ENCODE measurements at regions not wholly inside any gene's neighbourhood (a gene's known extent, or its start where the extent isn't known, plus 50 kb on each side); places are given as distances from the start of the nearest gene placed in this dataset.

GRCh38 chr1:117708323-117709248 lies 102.7 kb downstream of the TENT5C start (continued):
- TF ChIP-seq, protein P1, sequence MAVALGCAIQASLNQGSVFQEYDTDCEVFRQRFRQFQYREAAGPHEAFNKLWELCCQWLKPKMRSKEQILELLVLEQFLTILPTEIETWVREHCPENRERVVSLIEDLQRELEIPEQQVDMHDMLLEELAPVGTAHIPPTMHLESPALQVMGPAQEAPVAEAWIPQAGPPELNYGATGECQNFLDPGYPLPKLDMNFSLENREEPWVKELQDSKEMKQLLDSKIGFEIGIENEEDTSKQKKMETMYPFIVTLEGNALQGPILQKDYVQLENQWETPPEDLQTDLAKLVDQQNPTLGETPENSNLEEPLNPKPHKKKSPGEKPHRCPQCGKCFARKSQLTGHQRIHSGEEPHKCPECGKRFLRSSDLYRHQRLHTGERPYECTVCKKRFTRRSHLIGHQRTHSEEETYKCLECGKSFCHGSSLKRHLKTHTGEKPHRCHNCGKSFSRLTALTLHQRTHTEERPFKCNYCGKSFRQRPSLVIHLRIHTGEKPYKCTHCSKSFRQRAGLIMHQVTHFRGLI (tag by site-specific recombination; IDR thresholded peaks at IDR 0.05): no peak
- TF ChIP-seq IKZF3 (tag by site-specific recombination; IDR thresholded peaks at IDR 0.05) (no peak), OSR2 (tag by site-specific recombination; IDR thresholded peaks at IDR 0.05) (no peak), ZBTB20 (tag by site-specific recombination; IDR thresholded peaks at IDR 0.05) (no peak), ZNF785 (tag by site-specific recombination; IDR thresholded peaks at IDR 0.05) (no peak)

DNA sequence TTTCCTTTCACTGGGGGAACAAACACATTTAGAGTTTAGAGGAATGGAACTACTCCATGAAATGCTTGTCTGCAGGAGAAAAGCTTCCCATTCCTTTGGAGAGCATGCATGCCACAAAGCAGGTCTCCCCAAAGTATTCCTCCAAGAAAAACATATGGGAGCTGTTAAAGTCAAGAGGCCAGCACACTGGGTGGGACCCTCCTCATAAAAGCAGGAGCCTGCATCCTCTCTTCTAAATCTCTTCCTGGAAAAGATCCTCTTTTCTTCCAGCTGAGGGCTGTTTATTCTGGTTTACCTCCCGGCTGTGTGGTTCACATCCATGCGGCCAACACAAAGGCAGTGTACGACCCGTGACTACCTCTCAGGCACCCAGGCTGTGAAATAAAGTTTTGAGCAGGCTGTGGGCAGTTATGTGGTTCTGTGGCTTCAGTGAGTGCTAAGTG lies 103.4 kb downstream of the TENT5C start:
- ChIA-PET CTCF (interaction anchor here (0.9 to 5.2 kb wide), 3 partner anchors 45 to 49 kb away, joined by 3 to 55 read pairs (median 3); no protein-coding TSS in a partner anchor), POLR2A (no interaction called here)
- H3K4me3 ChIP-seq (ENCODE audit: low read depth, low read length): no peak overlapping the region
- H3K4me1 ChIP-seq (ENCODE audit: control insufficient read depth, insufficient read depth, low read length): no peaks in the 10 kb centered on the region
- no peaks in the 10 kb centered on the region for H3K36me3 ChIP-seq (ENCODE audit: control insufficient read depth in 2 of 2, insufficient read depth in 1 of 2, low read length in 2 of 2)
- no peak overlapping the region for H3K27ac ChIP-seq (ENCODE audit: extremely low read depth, low read depth, low read length)
- no peak for TF ChIP-seq ZNF513 (tag by site-specific recombination; IDR thresholded peaks at IDR 0.05)
- no peak for TF ChIP-seq ZNF223 (tag by site-specific recombination; IDR thresholded peaks at IDR 0.05)
- TF ChIP-seq ZNF549 (tag by site-specific recombination; IDR thresholded peaks at IDR 0.05): no peak
- no peak for TF ChIP-seq YY2 (tag by site-specific recombination; IDR thresholded peaks at IDR 0.05)
- TF ChIP-seq ZNF211 (tag by site-specific recombination; IDR thresholded peaks at IDR 0.05; ENCODE audit: low read depth): no peak
- TF ChIP-seq ZNF623 (tag by site-specific recombination; IDR thresholded peaks at IDR 0.05): no peak
- no peaks in the 10 kb centered on the region for H3K9me3 ChIP-seq (ENCODE audit: control insufficient read depth, insufficient read depth, low read depth, low read length)

- ChIA-PET CTCF (interaction anchor here (0.6 to 5.2 kb wide), 18 partner anchors 9 to 441 kb away, joined by 3 to 55 read pairs (median 3); no protein-coding TSS in a partner anchor), POLR2A (no interaction called here)
- TF ChIP-seq ZBTB48 (tag by site-specific recombination; IDR thresholded peaks at IDR 0.05) (no peak), SP3 (tag by site-specific recombination; IDR thresholded peaks at IDR 0.05) (no peak), HIC1 (tag by site-specific recombination; IDR thresholded peaks at IDR 0.05) (no peak), ZNF600 (tag by site-specific recombination; IDR thresholded peaks at IDR 0.05) (no peak)
- TF ChIP-seq, protein P2, sequence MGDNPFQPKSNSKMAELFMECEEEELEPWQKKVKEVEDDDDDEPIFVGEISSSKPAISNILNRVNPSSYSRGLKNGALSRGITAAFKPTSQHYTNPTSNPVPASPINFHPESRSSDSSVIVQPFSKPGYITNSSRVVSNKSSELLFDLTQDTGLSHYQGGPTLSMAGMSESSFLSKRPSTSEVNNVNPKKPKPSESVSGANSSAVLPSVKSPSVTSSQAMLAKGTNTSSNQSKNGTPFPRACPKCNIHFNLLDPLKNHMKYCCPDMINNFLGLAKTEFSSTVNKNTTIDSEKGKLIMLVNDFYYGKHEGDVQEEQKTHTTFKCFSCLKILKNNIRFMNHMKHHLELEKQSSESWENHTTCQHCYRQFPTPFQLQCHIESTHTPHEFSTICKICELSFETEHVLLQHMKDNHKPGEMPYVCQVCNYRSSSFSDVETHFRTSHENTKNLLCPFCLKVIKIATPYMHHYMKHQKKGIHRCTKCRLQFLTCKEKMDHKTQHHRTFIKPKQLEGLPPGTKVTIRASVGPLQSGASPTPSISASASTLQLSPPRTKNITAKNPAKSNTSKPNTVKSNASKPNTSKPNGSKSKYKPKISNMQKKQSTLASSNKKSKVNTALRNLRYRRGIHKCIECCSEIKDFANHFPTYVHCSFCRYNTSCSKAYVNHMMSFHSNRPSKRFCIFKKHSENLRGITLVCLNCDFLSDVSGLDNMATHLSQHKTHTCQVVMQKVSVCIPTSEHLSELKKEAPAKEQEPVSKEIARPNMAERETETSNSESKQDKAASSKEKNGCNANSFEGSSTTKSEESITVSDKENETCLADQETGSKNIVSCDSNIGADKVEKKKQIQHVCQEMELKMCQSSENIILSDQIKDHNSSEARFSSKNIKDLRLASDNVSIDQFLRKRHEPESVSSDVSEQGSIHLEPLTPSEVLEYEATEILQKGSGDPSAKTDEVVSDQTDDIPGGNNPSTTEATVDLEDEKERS (tag by site-specific recombination; IDR thresholded peaks at IDR 0.05): no peak
- TF ChIP-seq, protein P3, sequence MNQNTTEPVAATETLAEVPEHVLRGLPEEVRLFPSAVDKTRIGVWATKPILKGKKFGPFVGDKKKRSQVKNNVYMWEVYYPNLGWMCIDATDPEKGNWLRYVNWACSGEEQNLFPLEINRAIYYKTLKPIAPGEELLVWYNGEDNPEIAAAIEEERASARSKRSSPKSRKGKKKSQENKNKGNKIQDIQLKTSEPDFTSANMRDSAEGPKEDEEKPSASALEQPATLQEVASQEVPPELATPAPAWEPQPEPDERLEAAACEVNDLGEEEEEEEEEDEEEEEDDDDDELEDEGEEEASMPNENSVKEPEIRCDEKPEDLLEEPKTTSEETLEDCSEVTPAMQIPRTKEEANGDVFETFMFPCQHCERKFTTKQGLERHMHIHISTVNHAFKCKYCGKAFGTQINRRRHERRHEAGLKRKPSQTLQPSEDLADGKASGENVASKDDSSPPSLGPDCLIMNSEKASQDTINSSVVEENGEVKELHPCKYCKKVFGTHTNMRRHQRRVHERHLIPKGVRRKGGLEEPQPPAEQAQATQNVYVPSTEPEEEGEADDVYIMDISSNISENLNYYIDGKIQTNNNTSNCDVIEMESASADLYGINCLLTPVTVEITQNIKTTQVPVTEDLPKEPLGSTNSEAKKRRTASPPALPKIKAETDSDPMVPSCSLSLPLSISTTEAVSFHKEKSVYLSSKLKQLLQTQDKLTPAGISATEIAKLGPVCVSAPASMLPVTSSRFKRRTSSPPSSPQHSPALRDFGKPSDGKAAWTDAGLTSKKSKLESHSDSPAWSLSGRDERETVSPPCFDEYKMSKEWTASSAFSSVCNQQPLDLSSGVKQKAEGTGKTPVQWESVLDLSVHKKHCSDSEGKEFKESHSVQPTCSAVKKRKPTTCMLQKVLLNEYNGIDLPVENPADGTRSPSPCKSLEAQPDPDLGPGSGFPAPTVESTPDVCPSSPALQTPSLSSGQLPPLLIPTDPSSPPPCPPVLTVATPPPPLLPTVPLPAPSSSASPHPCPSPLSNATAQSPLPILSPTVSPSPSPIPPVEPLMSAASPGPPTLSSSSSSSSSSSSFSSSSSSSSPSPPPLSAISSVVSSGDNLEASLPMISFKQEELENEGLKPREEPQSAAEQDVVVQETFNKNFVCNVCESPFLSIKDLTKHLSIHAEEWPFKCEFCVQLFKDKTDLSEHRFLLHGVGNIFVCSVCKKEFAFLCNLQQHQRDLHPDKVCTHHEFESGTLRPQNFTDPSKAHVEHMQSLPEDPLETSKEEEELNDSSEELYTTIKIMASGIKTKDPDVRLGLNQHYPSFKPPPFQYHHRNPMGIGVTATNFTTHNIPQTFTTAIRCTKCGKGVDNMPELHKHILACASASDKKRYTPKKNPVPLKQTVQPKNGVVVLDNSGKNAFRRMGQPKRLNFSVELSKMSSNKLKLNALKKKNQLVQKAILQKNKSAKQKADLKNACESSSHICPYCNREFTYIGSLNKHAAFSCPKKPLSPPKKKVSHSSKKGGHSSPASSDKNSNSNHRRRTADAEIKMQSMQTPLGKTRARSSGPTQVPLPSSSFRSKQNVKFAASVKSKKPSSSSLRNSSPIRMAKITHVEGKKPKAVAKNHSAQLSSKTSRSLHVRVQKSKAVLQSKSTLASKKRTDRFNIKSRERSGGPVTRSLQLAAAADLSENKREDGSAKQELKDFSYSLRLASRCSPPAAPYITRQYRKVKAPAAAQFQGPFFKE (tag by site-specific recombination; IDR thresholded peaks at IDR 0.05; ENCODE audit: borderline replicate concordance): no peak
These were observed 104.9 kb downstream of the TENT5C start for GRCh38 chr1:117710710-117711109.

More at GRCh38 chr1:117710710-117711109, 104.9 kb downstream of the TENT5C start:
- no peaks in the 10 kb centered on the region for H3K36me3 ChIP-seq (ENCODE audit: control insufficient read depth in 2 of 2, insufficient read depth in 1 of 2, low read length in 2 of 2)
- no peaks in the 10 kb centered on the region for H3K9me3 ChIP-seq (ENCODE audit: control insufficient read depth, insufficient read depth, low read depth, low read length)
- no peak overlapping the region for H3K27ac ChIP-seq (ENCODE audit: extremely low read depth, low read depth, low read length)
- no peaks in the 10 kb centered on the region for H3K4me1 ChIP-seq (ENCODE audit: control insufficient read depth, insufficient read depth, low read length)
- H3K4me3 ChIP-seq (ENCODE audit: low read depth, low read length): no peak overlapping the region

All from HEK293 (cell line).